Endothelial cell of umbilical vein (primary cell): ENCODE measurements at regions not wholly inside any gene's neighbourhood (a gene's known extent, or its start where the extent isn't known, plus 50 kb on each side); places are given as distances from the start of the nearest gene placed in this dataset.

Experiments
- BruUV-seq: library from RNA; stranded (reverse); fragments of 400-500 nt; replicated peaks from 2 replicates; lab custom pipeline; 2021; lab: Mats Ljungman, UMichigan
- CTCF ChIA-PET: fragments of 300-600, 350-600 bp; sonication (Branson Sonifier 250); formaldehyde crosslinking; loops from one replicate; lab custom pipeline; 2021; ENCODE audit warnings: antibody characterized with exemption, inconsistent platforms; lab: Charles Lee
- POLR2A ChIA-PET: fragments of 300-600, 350-600 bp; sonication (Branson Sonifier 250); formaldehyde crosslinking; loops from one replicate; lab custom pipeline; 2021; ENCODE audit warnings: antibody characterized with exemption, inconsistent platforms; lab: Charles Lee
- DNase-seq: peaks from one replicate; pipeline ENCODE4 v3.0.0-alpha.2; 2011; ENCODE audit warnings: low read depth, low spot score
- FAIRE-seq: peaks from 2 replicates; lab custom pipeline; 2011; peaks lifted over from hg19 to GRCh38; lab: Jason Lieb, UNC
- H2AFZ ChIP-seq: 2 replicates; pipeline ENCODE4 v1.6.0; 2012; ENCODE audit warnings: low read depth, low read length, control low read depth, inconsistent platforms
- H3K27ac ChIP-seq: 2 replicates; pipeline ENCODE4 v1.5.1; 2011; ENCODE audit warnings: low read depth, mild to moderate bottlenecking, control low read depth, low read length, moderate library complexity; ENCODE audit not compliant: insufficient read depth
- H3K27me3 ChIP-seq, 2 experiments: 2 replicates each; pipeline versions ENCODE4 v1.6.0 to v1.6.1; 2011; ENCODE audit warnings: low read length in 2 of 2, mixed read lengths in 1 of 2; ENCODE audit not compliant: control insufficient read depth in 2 of 2, insufficient read depth in 2 of 2
- H3K36me3 ChIP-seq, 2 experiments: 2 replicates in 1 of 2; 3 replicates in 1 of 2; pipeline ENCODE4 v1.5.1; 2011; ENCODE audit warnings: low read length in 2 of 2, mild to moderate bottlenecking in 1 of 2, moderate library complexity in 1 of 2; ENCODE audit not compliant: control insufficient read depth in 2 of 2, insufficient read depth in 2 of 2; ENCODE audit errors: extremely low read depth in 1 of 2
- H3K4me1 ChIP-seq: 3 replicates; pipeline ENCODE4 v1.5.1; 2011; ENCODE audit warnings: mild to moderate bottlenecking, low read length; ENCODE audit not compliant: control insufficient read depth, insufficient read depth; ENCODE audit errors: extremely low read depth
- H3K4me2 ChIP-seq: 2 replicates; pipeline ENCODE4 v1.6.1; 2011; ENCODE audit warnings: low read length, control low read depth, mixed read lengths; ENCODE audit not compliant: insufficient read depth
- H3K4me3 ChIP-seq, 3 experiments: fragments of 200-600 bp in 1 of 3; sonication (generic), shearing (Covaris generic) in 1 of 3; replicated peaks in 1 of 3; 2 replicates each; pipeline ENCODE4 v1.5.1; 2011 to 2016; ENCODE audit warnings: control low read depth in 3 of 3, low read length in 3 of 3, mild to moderate bottlenecking in 2 of 3, inconsistent platforms in 1 of 3, low read depth in 1 of 3, moderate library complexity in 1 of 3; ENCODE audit not compliant: insufficient read depth in 1 of 3
- H3K79me2 ChIP-seq: 2 replicates; pipeline ENCODE4 v1.6.0; 2012; ENCODE audit warnings: low read length, inconsistent platforms; ENCODE audit not compliant: control insufficient read depth, insufficient read depth
- H3K9ac ChIP-seq: replicated peaks from 2 replicates; pipeline ENCODE3; 2011; ENCODE audit warnings: low read length, control low read depth; ENCODE audit not compliant: insufficient read depth; ENCODE audit errors: extremely low read depth
- H3K9me1 ChIP-seq: replicated peaks from 3 replicates; pipeline ENCODE4 v1.6.0; 2011; ENCODE audit warnings: mild to moderate bottlenecking, low read length; ENCODE audit not compliant: control insufficient read depth, insufficient read depth; ENCODE audit errors: extremely low read depth
- H3K9me3 ChIP-seq: replicated peaks from 2 replicates; pipeline ENCODE4 v1.5.1; 2012; ENCODE audit warnings: low read length, inconsistent platforms; ENCODE audit not compliant: control insufficient read depth, insufficient read depth
- H4K20me1 ChIP-seq: replicated peaks from 2 replicates; pipeline ENCODE3; 2011; ENCODE audit warnings: mild to moderate bottlenecking, low read length; ENCODE audit not compliant: control insufficient read depth, insufficient read depth; ENCODE audit errors: extremely low read depth
- FOS ChIP-seq: IDR thresholded peaks from 2 replicates; pipeline ENCODE4 v1.6.1; 2011; ENCODE audit warnings: mild to moderate bottlenecking, low read length, moderate library complexity, borderline replicate concordance; ENCODE audit not compliant: insufficient read depth
- JUN ChIP-seq: IDR thresholded peaks from 2 replicates; pipeline ENCODE4 v1.6.1; 2011; ENCODE audit warnings: borderline replicate concordance, low read depth; ENCODE audit not compliant: insufficient read length, insufficient read depth
- MYC ChIP-seq: IDR thresholded peaks from one replicate; pipeline ENCODE4 v1.6.1; 2011; ENCODE audit warnings: mild to moderate bottlenecking, low read depth, low read length
- POLR2A ChIP-seq: IDR thresholded peaks from 2 replicates; pipeline ENCODE4 v1.6.1; 2012; ENCODE audit warnings: low read depth, mild to moderate bottlenecking, control low read depth, low read length
- POLR2AphosphoS5 ChIP-seq: IDR thresholded peaks from 2 replicates; pipeline ENCODE4 v1.6.1; 2012; ENCODE audit warnings: low read depth, mild to moderate bottlenecking, control low read depth, low read length, moderate library complexity; ENCODE audit not compliant: insufficient read depth
- dilution Hi-C: fragments of 300-500 bp; cut with MboI; formaldehyde crosslinking; loops from one replicate; pipeline ENCODE4 v1.15.0; 2019; ENCODE audit warnings: low sequenced_read_pairs; ENCODE audit not compliant: extremely low pct_ligation_motif_present
- intact Hi-C: fragments of 100-400 bp; cut with micrococcal nuclease; formaldehyde crosslinking; loops from one replicate; pipeline ENCODE4 v1.10.0; 2022
- TF ChIP-seq, protein P1 (sequence below): IDR thresholded peaks from 2 replicates; pipeline ENCODE4 v1.6.1; 2011; ENCODE audit not compliant: insufficient read depth, insufficient read length
- TF ChIP-seq, protein P2 (sequence below), 2 donors: IDR thresholded peaks; 1 replicate in 1 of 2; 2 replicates in 1 of 2; pipeline ENCODE4 v1.5.1; 2011; ENCODE audit warnings: low read length in 2 of 2, mild to moderate bottlenecking in 2 of 2, moderate library complexity in 2 of 2, control low read depth in 1 of 2, inconsistent platforms in 1 of 2, low read depth in 1 of 2; ENCODE audit not compliant: insufficient read depth in 1 of 2; ENCODE audit errors: extremely low read depth in 1 of 2

DNA sequence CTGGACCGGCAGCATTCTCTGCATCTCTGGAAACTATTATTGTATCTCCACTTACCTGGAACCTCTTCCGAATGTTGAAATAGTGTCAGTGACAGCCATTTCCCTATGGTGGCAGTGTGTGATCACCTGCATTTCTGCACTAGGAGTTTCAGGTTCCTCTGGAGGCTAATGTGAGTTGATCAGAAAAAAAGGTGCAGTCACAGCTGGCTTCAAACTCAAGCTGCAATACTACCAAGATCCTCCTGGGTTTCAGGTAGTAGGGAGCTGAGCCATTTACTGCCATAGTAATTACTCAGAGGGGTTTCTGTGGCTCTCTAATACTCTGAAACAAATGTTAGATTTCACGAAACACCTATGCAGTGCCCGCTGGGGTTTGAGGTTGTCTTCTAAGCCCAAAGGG lies 183.5 kb upstream of the OSR1 start:
- H4K20me1 ChIP-seq, result no peaks in the 10 kb centered on the region

More for the DNA sequence above, 183.5 kb upstream of the OSR1 start:
- ChIA-PET POLR2A (no interaction called here), CTCF (interaction anchor here (1.0 kb wide), 1 partner anchor 11 kb away, joined by 3 read pairs; no protein-coding TSS in a partner anchor)
- no peak overlapping the region for H3K9ac ChIP-seq
- H3K4me1 ChIP-seq, result no peaks in the 10 kb centered on the region
- H3K9me3 ChIP-seq, result no peaks in the 10 kb centered on the region
- H3K9me1 ChIP-seq, result no peaks in the 10 kb centered on the region
- H2AFZ ChIP-seq, result no peak overlapping the region
- TF ChIP-seq, protein P1, sequence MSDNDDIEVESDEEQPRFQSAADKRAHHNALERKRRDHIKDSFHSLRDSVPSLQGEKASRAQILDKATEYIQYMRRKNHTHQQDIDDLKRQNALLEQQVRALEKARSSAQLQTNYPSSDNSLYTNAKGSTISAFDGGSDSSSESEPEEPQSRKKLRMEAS, result no peak
- TF ChIP-seq MYC (no peak), JUN (no peak), FOS (no peak), POLR2AphosphoS5 (no peak), POLR2A (no peak)
- TF ChIP-seq, protein P2, sequence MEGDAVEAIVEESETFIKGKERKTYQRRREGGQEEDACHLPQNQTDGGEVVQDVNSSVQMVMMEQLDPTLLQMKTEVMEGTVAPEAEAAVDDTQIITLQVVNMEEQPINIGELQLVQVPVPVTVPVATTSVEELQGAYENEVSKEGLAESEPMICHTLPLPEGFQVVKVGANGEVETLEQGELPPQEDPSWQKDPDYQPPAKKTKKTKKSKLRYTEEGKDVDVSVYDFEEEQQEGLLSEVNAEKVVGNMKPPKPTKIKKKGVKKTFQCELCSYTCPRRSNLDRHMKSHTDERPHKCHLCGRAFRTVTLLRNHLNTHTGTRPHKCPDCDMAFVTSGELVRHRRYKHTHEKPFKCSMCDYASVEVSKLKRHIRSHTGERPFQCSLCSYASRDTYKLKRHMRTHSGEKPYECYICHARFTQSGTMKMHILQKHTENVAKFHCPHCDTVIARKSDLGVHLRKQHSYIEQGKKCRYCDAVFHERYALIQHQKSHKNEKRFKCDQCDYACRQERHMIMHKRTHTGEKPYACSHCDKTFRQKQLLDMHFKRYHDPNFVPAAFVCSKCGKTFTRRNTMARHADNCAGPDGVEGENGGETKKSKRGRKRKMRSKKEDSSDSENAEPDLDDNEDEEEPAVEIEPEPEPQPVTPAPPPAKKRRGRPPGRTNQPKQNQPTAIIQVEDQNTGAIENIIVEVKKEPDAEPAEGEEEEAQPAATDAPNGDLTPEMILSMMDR (IDR thresholded peaks at IDR 0.05; ENCODE audit: extremely low read depth in 1 of 2, insufficient read depth in 1 of 2, low read depth in 1 of 2, low read length in 2 of 2), result no peak
- BruUV-seq, result no TSS peak
- no peaks in the 10 kb centered on the region for H3K36me3 ChIP-seq
- H3K4me2 ChIP-seq, result no peak overlapping the region
- H3K4me3 ChIP-seq, result no peak overlapping the region
- H3K79me2 ChIP-seq, result no peaks in the 10 kb centered on the region
- H3K27me3 ChIP-seq, result no peaks in the 10 kb centered on the region
- no peak for FAIRE-seq
- no peak for DNase-seq
- dilution Hi-C loops, result no loop called here
- H3K27ac ChIP-seq, result no peak overlapping the region
- intact Hi-C loops, result no loop called here
